Sigmoid colon (tissue), 4 donors: ENCODE measurements at regions not wholly inside any gene's neighbourhood (a gene's known extent, or its start where the extent isn't known, plus 50 kb on each side); places are given as distances from the start of the nearest gene placed in this dataset.

ENCODE experiments used
- POLR2AphosphoS5 ChIP-seq, 4 donors: sonication (generic); formaldehyde crosslinking; IDR thresholded peaks; one replicate each; pipeline ENCODE4 v1.6.1; 2017; ENCODE audit warnings: antibody characterized with exemption in 4 of 4
- TF ChIP-seq, protein P1 (sequence below), 4 experiments: fragments of 450-650 bp in 3 of 4; fragments of 200-600 bp in 1 of 4; IDR thresholded peaks; one replicate each; pipeline ENCODE4 v1.5.1; 2016 to 2019; ENCODE audit warnings: antibody characterized with exemption in 4 of 4, mild to moderate bottlenecking in 3 of 4, moderate library complexity in 2 of 4

DNA sequence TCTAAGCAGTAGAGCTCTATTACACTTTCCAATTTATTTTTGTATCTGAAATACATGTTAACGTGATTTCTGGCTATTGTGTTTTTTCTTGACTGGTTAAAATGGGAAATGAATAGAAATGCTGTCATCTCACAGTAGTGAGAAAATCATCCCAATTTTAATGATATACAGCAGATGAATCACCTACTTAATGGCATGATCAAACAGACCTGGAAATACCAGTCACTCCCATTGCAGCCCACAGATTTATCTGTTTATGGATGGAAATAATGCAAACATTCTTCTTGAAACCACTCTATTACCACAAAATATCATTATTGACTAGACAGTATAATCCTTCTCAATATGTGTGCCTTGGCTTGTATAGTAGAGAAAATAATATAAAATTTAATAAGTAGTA, 497.8 kb upstream of the ADAMTS5 start:
- TF ChIP-seq, protein P1, sequence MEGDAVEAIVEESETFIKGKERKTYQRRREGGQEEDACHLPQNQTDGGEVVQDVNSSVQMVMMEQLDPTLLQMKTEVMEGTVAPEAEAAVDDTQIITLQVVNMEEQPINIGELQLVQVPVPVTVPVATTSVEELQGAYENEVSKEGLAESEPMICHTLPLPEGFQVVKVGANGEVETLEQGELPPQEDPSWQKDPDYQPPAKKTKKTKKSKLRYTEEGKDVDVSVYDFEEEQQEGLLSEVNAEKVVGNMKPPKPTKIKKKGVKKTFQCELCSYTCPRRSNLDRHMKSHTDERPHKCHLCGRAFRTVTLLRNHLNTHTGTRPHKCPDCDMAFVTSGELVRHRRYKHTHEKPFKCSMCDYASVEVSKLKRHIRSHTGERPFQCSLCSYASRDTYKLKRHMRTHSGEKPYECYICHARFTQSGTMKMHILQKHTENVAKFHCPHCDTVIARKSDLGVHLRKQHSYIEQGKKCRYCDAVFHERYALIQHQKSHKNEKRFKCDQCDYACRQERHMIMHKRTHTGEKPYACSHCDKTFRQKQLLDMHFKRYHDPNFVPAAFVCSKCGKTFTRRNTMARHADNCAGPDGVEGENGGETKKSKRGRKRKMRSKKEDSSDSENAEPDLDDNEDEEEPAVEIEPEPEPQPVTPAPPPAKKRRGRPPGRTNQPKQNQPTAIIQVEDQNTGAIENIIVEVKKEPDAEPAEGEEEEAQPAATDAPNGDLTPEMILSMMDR (IDR thresholded peaks at IDR 0.05), result no peak
- no peak for TF ChIP-seq POLR2AphosphoS5 (IDR thresholded peaks at IDR 0.05)
